ENCODE measurements at regions not wholly inside any gene's neighbourhood (a gene's known extent, or its start where the extent isn't known, plus 50 kb on each side); places are given as distances from the start of the nearest gene placed in this dataset.

DNA sequence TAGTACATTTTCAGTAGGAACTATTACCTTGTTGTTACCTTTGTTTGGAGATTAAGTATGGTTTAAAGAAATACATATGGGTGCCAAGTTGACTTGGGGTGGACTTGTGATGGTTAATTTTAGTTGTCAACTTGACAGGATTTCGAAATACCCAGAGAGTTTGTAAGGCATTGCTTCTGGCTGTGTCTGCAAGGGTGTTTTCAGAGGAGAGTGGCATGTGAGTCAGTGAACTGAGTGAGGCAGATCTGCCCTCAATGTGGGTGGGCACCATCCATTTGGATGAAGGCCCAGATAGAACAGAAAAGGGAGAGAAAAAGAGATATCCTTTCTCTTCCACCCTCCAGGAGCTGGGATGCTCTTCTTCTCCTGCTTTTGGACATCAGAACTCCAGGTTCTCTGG is 315.5 kb downstream of the GPATCH2 start (continued):
- TF ChIP-seq TEAD1 (CRISPR knock-in tag; IDR thresholded peaks at IDR 0.05) (no peak), MEF2D (tag; conservative IDR thresholded peaks at IDR 0.05; ENCODE audit: low read depth) (no peak), HDAC3 (IDR thresholded peaks at IDR 0.05; ENCODE audit: borderline replicate concordance, partially characterized antibody) (no peak)

GRCh38 chr1:217313096-217313495 is 317.8 kb downstream of the GPATCH2 start:
- H3K4me3 ChIP-seq, result no peak overlapping the region
- POLR2A ChIA-PET, result no interaction called here
- H3K9ac ChIP-seq (ENCODE audit: insufficient read depth in 1 of 2, low read depth in 2 of 2, low read length in 2 of 2), result no peak overlapping the region
- H3K27me3 ChIP-seq (ENCODE audit: control insufficient read depth in 2 of 2, insufficient read depth in 2 of 2, low read length in 2 of 2), result no peaks in the 10 kb centered on the region
- intact Hi-C loops (cut with micrococcal nuclease), result no loop called here
- no peaks in the 10 kb centered on the region for H3K79me2 ChIP-seq (ENCODE audit: control insufficient read depth, insufficient read depth, low read length)
- H3K9me3 ChIP-seq (replicated peaks; ENCODE audit: control insufficient read depth, insufficient read depth, low read depth, low read length), result no peaks in the 10 kb centered on the region; the same call in 1 of the 2 replicates
- H2AFZ ChIP-seq (ENCODE audit: low read depth, low read length), result no peak overlapping the region
- ATAC-seq (no peak), DNase-seq (ENCODE audit: extremely low read depth in 1 of 4, low spot score in 3 of 4) (no peak), FAIRE-seq (no peak)
- no peak overlapping the region for H3K27ac ChIP-seq (ENCODE audit: extremely low read depth, low read depth, low read length)
- H3K9me1 ChIP-seq (ENCODE audit: control insufficient read depth, insufficient read depth, low read length), result no peaks in the 10 kb centered on the region
- 3% methylated on average over 5 of the region's 5 CpGs for WGBS (ENCODE audit: insufficient coverage, low coverage, missing lambda C conversion rate)
- TF ChIP-seq PHF20 (IDR thresholded peaks at IDR 0.05; ENCODE audit: partially characterized antibody) (no peak), NCOA1 (IDR thresholded peaks at IDR 0.05; ENCODE audit: low read depth) (no peak), SIN3A (IDR thresholded peaks at IDR 0.05; ENCODE audit: borderline replicate concordance in 2 of 2, control insufficient read depth in 1 of 2, low read depth in 2 of 2, low read length in 2 of 2) (no peak), NR1H2 (CRISPR knock-in tag; IDR thresholded peaks at IDR 0.05) (no peak), PATZ1 (CRISPR knock-in tag; IDR thresholded peaks at IDR 0.05; ENCODE audit: borderline replicate concordance) (no peak), STAT5B (CRISPR knock-in tag; IDR thresholded peaks at IDR 0.05) (no peak), EGR1 (conservative IDR thresholded peaks at IDR 0.05) (no peak), RAD21 (CRISPR knock-in tag; conservative IDR thresholded peaks at IDR 0.05 in 1 of 2, IDR thresholded peaks at IDR 0.05 in 1 of 2) (no peak), BRF1 (IDR thresholded peaks at IDR 0.05; ENCODE audit: borderline replicate concordance, extremely low read depth, insufficient read length) (no peak), EZH2 (IDR thresholded peaks at IDR 0.05; ENCODE audit: borderline replicate concordance, low read depth, low read length) (no peak)
- TF ChIP-seq, protein P1, sequence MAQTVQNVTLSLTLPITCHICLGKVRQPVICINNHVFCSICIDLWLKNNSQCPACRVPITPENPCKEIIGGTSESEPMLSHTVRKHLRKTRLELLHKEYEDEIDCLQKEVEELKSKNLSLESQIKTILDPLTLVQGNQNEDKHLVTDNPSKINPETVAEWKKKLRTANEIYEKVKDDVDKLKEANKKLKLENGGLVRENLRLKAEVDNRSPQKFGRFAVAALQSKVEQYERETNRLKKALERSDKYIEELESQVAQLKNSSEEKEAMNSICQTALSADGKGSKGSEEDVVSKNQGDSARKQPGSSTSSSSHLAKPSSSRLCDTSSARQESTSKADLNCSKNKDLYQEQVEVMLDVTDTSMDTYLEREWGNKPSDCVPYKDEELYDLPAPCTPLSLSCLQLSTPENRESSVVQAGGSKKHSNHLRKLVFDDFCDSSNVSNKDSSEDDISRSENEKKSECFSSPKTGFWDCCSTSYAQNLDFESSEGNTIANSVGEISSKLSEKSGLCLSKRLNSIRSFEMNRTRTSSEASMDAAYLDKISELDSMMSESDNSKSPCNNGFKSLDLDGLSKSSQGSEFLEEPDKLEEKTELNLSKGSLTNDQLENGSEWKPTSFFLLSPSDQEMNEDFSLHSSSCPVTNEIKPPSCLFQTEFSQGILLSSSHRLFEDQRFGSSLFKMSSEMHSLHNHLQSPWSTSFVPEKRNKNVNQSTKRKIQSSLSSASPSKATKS (CRISPR knock-in tag; IDR thresholded peaks at IDR 0.05), result no peak
- TF ChIP-seq, protein P2, sequence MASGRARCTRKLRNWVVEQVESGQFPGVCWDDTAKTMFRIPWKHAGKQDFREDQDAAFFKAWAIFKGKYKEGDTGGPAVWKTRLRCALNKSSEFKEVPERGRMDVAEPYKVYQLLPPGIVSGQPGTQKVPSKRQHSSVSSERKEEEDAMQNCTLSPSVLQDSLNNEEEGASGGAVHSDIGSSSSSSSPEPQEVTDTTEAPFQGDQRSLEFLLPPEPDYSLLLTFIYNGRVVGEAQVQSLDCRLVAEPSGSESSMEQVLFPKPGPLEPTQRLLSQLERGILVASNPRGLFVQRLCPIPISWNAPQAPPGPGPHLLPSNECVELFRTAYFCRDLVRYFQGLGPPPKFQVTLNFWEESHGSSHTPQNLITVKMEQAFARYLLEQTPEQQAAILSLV (tag; IDR thresholded peaks at IDR 0.05), result no peak
- H3K36me3 ChIP-seq (ENCODE audit: control insufficient read depth, insufficient read depth, low read length), result no peaks in the 10 kb centered on the region
- in situ Hi-C loops (cut with MboI), result no loop called here
- no peak overlapping the region for H3K4me2 ChIP-seq (ENCODE audit: insufficient read depth, low read length)
- CTCF ChIA-PET (ENCODE audit: low intra/inter-chr PET ratio), result no interaction called here
- no TSS peak for BruUV-seq (replicated peaks)
- no peaks in the 10 kb centered on the region for H4K20me1 ChIP-seq (replicated peaks; ENCODE audit: control insufficient read depth, insufficient read depth, low read length)
- H3K4me1 ChIP-seq (replicated peaks in 1 of 2; ENCODE audit: control insufficient read depth in 2 of 2, insufficient read depth in 2 of 2, low read length in 2 of 2), result no peaks in the 10 kb centered on the region
